Activated B cell treated with CpG ODN at 0.5 μM for 24 hours (primary cell): ENCODE measurements at regions not wholly inside any gene's neighbourhood (a gene's known extent, or its start where the extent isn't known, plus 50 kb on each side); places are given as distances from the start of the nearest gene placed in this dataset.

Experiments used
- ATAC-seq: fragments of 200-7000 bp; cut with Tn5 transposase; one replicate; pipeline ENCODE4 v1.10.0; 2021; ENCODE audit warnings: low read depth, mild to moderate bottlenecking, moderate library complexity
- CTCF ChIA-PET: fragments of 350-600 bp; sonication (Branson Sonifier 250); formaldehyde crosslinking; loops from one replicate; lab custom pipeline; 2021; ENCODE audit warnings: antibody characterized with exemption; lab: Charles Lee
- POLR2A ChIA-PET: fragments of 350-600 bp; sonication (Branson Sonifier 250); formaldehyde crosslinking; loops from one replicate; lab custom pipeline; 2021; ENCODE audit warnings: antibody characterized with exemption; lab: Charles Lee
- DNase-seq: peaks from one replicate; pipeline ENCODE4 v3.0.0; 2022
- H3K27ac Mint-ChIP-seq: one replicate; pipeline ENCODE4 v1.8.0; 2020; ENCODE audit warnings: mixed read lengths
- H3K27me3 Mint-ChIP-seq: one replicate; pipeline ENCODE4 v1.8.0; 2021; ENCODE audit warnings: mixed read lengths
- H3K36me3 Mint-ChIP-seq: one replicate; pipeline ENCODE4 v1.8.0; 2021; ENCODE audit warnings: low read depth, mixed read lengths
- H3K4me1 Mint-ChIP-seq: one replicate; pipeline ENCODE4 v1.8.0; 2021; ENCODE audit warnings: mixed read lengths
- H3K4me3 Mint-ChIP-seq: one replicate; pipeline ENCODE4 v1.8.0; 2020; ENCODE audit warnings: mild to moderate bottlenecking, mixed read lengths
- H3K9me3 Mint-ChIP-seq: one replicate; pipeline ENCODE4 v1.8.0; 2020; ENCODE audit warnings: mixed read lengths
- intact Hi-C: fragments of 100-400 bp; cut with micrococcal nuclease; formaldehyde crosslinking; loops from one replicate; pipeline ENCODE4 v1.15.1; 2024
- TF ChIP-seq, protein P1 (sequence below): fragments of 200-600 bp; IDR thresholded peaks from one replicate; pipeline ENCODE4 v1.8.0; 2022; ENCODE audit warnings: antibody characterized with exemption, mild to moderate bottlenecking

DNA sequence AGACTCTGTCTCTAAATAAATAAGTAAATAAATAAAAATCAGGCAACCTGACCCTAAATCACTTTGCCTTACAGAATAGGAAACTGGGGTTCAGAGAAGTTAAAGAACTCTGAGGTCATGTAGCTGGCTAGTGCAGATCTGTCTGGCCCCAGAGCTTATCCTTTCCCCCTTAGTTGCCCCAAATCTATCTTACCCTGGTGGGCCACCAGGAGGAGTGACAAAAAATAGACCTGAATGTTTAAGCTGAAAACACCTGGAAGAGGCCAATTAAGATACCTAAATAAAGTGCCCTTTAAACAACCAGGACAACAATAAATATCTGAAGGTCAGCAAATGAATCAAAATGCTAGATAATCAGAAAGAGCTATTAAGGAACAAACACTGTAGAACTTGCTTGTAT is 59.7 kb downstream of the TEX35 start:
- Mint-ChIP-seq H3K4me1 (peaks cover 69% of the 10 kb centered on the region), H3K27me3 (no peaks in the 10 kb centered on the region), H3K9me3 (peaks cover 3% of the 10 kb centered on the region), H3K27ac (peak overlapping the region; percentile 63), H3K4me3 (no peak overlapping the region), H3K36me3 (peaks cover 24% of the 10 kb centered on the region)
- ChIA-PET POLR2A (interaction anchor here (0.7 to 2.0 kb wide), 8 partner anchors 9 to 154 kb away, joined by 3 to 10 read pairs (median 6); no protein-coding TSS in a partner anchor), CTCF (interaction anchor here (1.0 to 1.9 kb wide), 7 partner anchors 9 to 244 kb away, joined by 3 to 9 read pairs (median 4); partner anchors contain the start of gene RALGPS2)
- no peak for ATAC-seq
- TF ChIP-seq, protein P1, sequence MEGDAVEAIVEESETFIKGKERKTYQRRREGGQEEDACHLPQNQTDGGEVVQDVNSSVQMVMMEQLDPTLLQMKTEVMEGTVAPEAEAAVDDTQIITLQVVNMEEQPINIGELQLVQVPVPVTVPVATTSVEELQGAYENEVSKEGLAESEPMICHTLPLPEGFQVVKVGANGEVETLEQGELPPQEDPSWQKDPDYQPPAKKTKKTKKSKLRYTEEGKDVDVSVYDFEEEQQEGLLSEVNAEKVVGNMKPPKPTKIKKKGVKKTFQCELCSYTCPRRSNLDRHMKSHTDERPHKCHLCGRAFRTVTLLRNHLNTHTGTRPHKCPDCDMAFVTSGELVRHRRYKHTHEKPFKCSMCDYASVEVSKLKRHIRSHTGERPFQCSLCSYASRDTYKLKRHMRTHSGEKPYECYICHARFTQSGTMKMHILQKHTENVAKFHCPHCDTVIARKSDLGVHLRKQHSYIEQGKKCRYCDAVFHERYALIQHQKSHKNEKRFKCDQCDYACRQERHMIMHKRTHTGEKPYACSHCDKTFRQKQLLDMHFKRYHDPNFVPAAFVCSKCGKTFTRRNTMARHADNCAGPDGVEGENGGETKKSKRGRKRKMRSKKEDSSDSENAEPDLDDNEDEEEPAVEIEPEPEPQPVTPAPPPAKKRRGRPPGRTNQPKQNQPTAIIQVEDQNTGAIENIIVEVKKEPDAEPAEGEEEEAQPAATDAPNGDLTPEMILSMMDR: no peak
- intact Hi-C loops: no loop called here
- no peak for DNase-seq

GRCh38 chr1:178573330-178573729 is 60.4 kb downstream of the TEX35 start:
- DNase-seq (no peak), ATAC-seq (no peak)
- H3K4me1 Mint-ChIP-seq: peaks cover 71% of the 10 kb centered on the region
- H3K9me3 Mint-ChIP-seq: peaks cover 2% of the 10 kb centered on the region
- no peaks in the 10 kb centered on the region for H3K27me3 Mint-ChIP-seq
- TF ChIP-seq, protein P1: no peak
- intact Hi-C loops: no loop called here
- H3K4me3 Mint-ChIP-seq: peak overlapping the region; percentile 21
- POLR2A ChIA-PET: interaction anchor here (0.7 to 2.0 kb wide), 8 partner anchors 8 to 168 kb away, joined by 3 to 10 read pairs (median 6); no protein-coding TSS in a partner anchor
- H3K27ac Mint-ChIP-seq: peak overlapping the region; percentile 63
- CTCF ChIA-PET: interaction anchor here (0.9 to 1.9 kb wide), 5 partner anchors 9 to 153 kb away, joined by 3 to 9 read pairs (median 3); no protein-coding TSS in a partner anchor
- H3K36me3 Mint-ChIP-seq: peaks cover 22% of the 10 kb centered on the region

GRCh38 chr1:178574345-178574744 is 61.4 kb downstream of the TEX35 start:
- Mint-ChIP-seq H3K4me1 (peaks cover 75% of the 10 kb centered on the region), H3K36me3 (peaks cover 18% of the 10 kb centered on the region), H3K27me3 (no peaks in the 10 kb centered on the region), H3K9me3 (peaks cover 2% of the 10 kb centered on the region), H3K4me3 (no peak overlapping the region), H3K27ac (peak overlapping the region; percentile 27)
- no peak for ATAC-seq
- TF ChIP-seq, protein P1: no peak
- ChIA-PET CTCF (interaction anchor here (0.9 to 1.0 kb wide), 2 partner anchors 34 to 152 kb away, joined by 3 read pairs; no protein-coding TSS in a partner anchor), POLR2A (interaction anchor here (0.6 to 8.5 kb wide), 4 partner anchors 27 to 152 kb away, joined by 8 to 394 read pairs (median 56); partner anchors contain the start of gene RALGPS2)
- DNase-seq: no peak
- intact Hi-C loops: no loop called here

DNA sequence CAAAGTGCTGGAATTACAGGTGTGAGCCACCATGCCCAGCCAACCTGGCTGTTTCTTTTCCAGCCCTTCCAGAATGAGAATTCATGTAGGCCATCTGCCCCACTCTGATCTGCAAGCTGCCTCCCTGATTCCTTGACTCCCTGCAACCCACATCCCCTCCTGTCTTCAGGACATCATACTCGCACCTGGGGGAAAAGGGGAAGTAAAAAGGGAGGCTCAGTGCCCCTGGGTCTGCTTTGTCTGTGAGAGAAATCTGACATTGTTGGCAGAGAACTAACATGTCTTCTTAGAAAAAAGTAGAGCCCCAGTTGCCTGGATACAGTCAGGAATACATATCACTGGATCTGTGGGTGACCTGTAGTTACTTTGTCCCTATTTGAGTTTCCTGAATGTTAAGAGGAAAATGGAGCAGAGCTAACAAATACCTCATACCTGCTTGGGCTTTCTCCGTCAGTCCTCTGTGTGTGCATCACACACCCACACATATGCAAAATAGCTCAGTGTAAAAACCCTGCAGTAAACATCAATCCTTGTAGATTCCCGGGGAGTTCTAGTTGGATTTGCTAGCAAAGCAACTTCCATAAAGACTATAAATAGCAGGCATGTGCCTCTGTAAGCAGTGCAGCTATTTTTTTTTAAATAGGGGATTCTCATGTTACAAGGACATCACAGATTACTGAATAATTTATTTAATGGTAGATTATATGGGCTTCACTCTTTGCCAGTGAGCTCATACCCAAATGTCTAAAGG is 62.9 kb downstream of the TEX35 start:
- peak overlapping the region; percentile 65 for H3K4me3 Mint-ChIP-seq
- H3K27ac Mint-ChIP-seq: peak overlapping the region; percentile 98
- TF ChIP-seq, protein P1: no peak
- ChIA-PET CTCF (interaction anchor here (0.6 to 2.0 kb wide), 9 partner anchors 9 to 178 kb away, joined by 3 to 16 read pairs (median 4); partner anchors contain the start of gene RALGPS2), POLR2A (interaction anchor here (0.8 to 8.5 kb wide), 11 partner anchors 9 to 350 kb away, joined by 3 to 394 read pairs (median 7); partner anchors contain the start of gene RALGPS2)
- DNase-seq (no peak), ATAC-seq (peak; percentile 36)
- intact Hi-C loops: loop anchor here (1.0 to 5.0 kb wide), 2 partner anchors 32 to 792 kb away; partner anchors contain the start of gene AXDND1
- peaks cover 84% of the 10 kb centered on the region for H3K4me1 Mint-ChIP-seq
- no peaks in the 10 kb centered on the region for H3K9me3 Mint-ChIP-seq
- H3K36me3 Mint-ChIP-seq: peaks cover 12% of the 10 kb centered on the region
- no peaks in the 10 kb centered on the region for H3K27me3 Mint-ChIP-seq

- ATAC-seq (no peak), DNase-seq (no peak)
- TF ChIP-seq, protein P1: no peak
- Mint-ChIP-seq H3K4me1 (peaks cover 92% of the 10 kb centered on the region), H3K9me3 (no peaks in the 10 kb centered on the region), H3K27me3 (no peaks in the 10 kb centered on the region), H3K36me3 (peaks cover 10% of the 10 kb centered on the region), H3K4me3 (no peak overlapping the region), H3K27ac (peak overlapping the region; percentile 98)
- CTCF ChIA-PET: interaction anchor here (1.0 to 2.0 kb wide), 7 partner anchors 10 to 149 kb away, joined by 3 to 16 read pairs (median 3); partner anchors contain the start of gene RALGPS2
- POLR2A ChIA-PET: interaction anchor here (1.0 to 8.5 kb wide), 9 partner anchors 11 to 349 kb away, joined by 3 to 394 read pairs (median 9); partner anchors contain the start of gene RALGPS2
- intact Hi-C loops: loop anchor here (5.0 kb wide), 1 partner anchor 790 kb away; the partner anchor contains the start of gene AXDND1
Measured at GRCh38 chr1:178576841-178577240, 63.9 kb downstream of the TEX35 start.
